WTC11 (cell line): ENCODE measurements at regions not wholly inside any gene's neighbourhood (a gene's known extent, or its start where the extent isn't known, plus 50 kb on each side); places are given as distances from the start of the nearest gene placed in this dataset.

ENCODE experiments used
- ATAC-seq: fragments of 200-7000 bp; cut with Tn5 transposase; 2 replicates; pipeline ENCODE4 v1.10.0; 2021; ENCODE audit warnings: mild to moderate bottlenecking, moderate library complexity
- CTCF ChIA-PET: fragments of 300-600 bp; sonication (Branson Sonifier 250); formaldehyde crosslinking; loops from one replicate; lab custom pipeline; 2021; ENCODE audit warnings: antibody characterized with exemption; lab: Charles Lee
- POLR2A ChIA-PET: fragments of 350-600 bp; sonication (Branson Sonifier 250); formaldehyde crosslinking; loops from one replicate; lab custom pipeline; 2021; ENCODE audit warnings: antibody characterized with exemption; lab: Charles Lee
- DNase-seq: peaks from one replicate; pipeline ENCODE4 v3.0.0; 2021; ENCODE audit warnings: low spot score
- H3K27ac Mint-ChIP-seq: 2 replicates; pipeline ENCODE4 v1.8.0; 2021; ENCODE audit warnings: mixed read lengths
- H3K27me3 Mint-ChIP-seq: 2 replicates; pipeline ENCODE4 v1.8.0; 2021; ENCODE audit warnings: low read depth, mild to moderate bottlenecking, moderate library complexity, mixed read lengths
- H3K36me3 Mint-ChIP-seq: 2 replicates; pipeline ENCODE4 v1.8.0; 2021; ENCODE audit warnings: mixed read lengths
- H3K4me1 Mint-ChIP-seq: 2 replicates; pipeline ENCODE4 v1.8.0; 2022; ENCODE audit warnings: mixed read lengths
- H3K4me3 Mint-ChIP-seq: 2 replicates; pipeline ENCODE4 v1.8.0; 2021; ENCODE audit warnings: mild to moderate bottlenecking, moderate library complexity, mixed read lengths
- H3K9me3 Mint-ChIP-seq: 2 replicates; pipeline ENCODE4 v1.8.0; 2021; ENCODE audit warnings: mixed read lengths
- ARID4B ChIP-seq: sonication (generic); formaldehyde crosslinking; IDR thresholded peaks from 2 replicates; pipeline ENCODE4 v1.8.0; 2023; ENCODE audit warnings: missing genetic modification reagents, mild to moderate bottlenecking, borderline replicate concordance
- EMX1 ChIP-seq: fragments of 250-450 bp; sonication (Bioruptor Pico); IDR thresholded peaks from 2 replicates; pipeline ENCODE4 v1.8.0; 2021; ENCODE audit warnings: mild to moderate bottlenecking
- ESRRA ChIP-seq: sonication (generic); formaldehyde crosslinking; IDR thresholded peaks from 2 replicates; pipeline ENCODE4 v1.8.1; 2022; ENCODE audit warnings: mild to moderate bottlenecking, missing genetic modification reagents, borderline replicate concordance
- FOXK1 ChIP-seq: sonication (generic); formaldehyde crosslinking; IDR thresholded peaks from 2 replicates; pipeline ENCODE4 v1.8.0; 2022; ENCODE audit warnings: mild to moderate bottlenecking, moderate library complexity, missing genetic modification reagents
- FOXP1 ChIP-seq: sonication (generic); formaldehyde crosslinking; IDR thresholded peaks from 2 replicates; pipeline ENCODE4 v1.8.0; 2022; ENCODE audit warnings: missing genetic modification reagents, mild to moderate bottlenecking, moderate library complexity, borderline replicate concordance
- GABPB1 ChIP-seq: sonication (generic); formaldehyde crosslinking; IDR thresholded peaks from 2 replicates; pipeline ENCODE4 v1.8.1; 2023; ENCODE audit warnings: mild to moderate bottlenecking, missing genetic modification reagents
- GRHL2 ChIP-seq: fragments of 250-450 bp; sonication (Bioruptor Pico); IDR thresholded peaks from 2 replicates; pipeline ENCODE4 v1.8.0; 2022; ENCODE audit warnings: mild to moderate bottlenecking, moderate library complexity; ENCODE audit not compliant: insufficient replicate concordance, severe bottlenecking
- IRF2 ChIP-seq: sonication (generic); formaldehyde crosslinking; IDR thresholded peaks from 2 replicates; pipeline ENCODE4 v1.8.0; 2022; ENCODE audit warnings: low read depth, missing genetic modification reagents, borderline replicate concordance
- JUN ChIP-seq: sonication (generic); formaldehyde crosslinking; IDR thresholded peaks from 2 replicates; pipeline ENCODE4 v1.8.0; 2023; ENCODE audit warnings: mild to moderate bottlenecking, missing genetic modification reagents
- NFYB ChIP-seq: sonication (generic); formaldehyde crosslinking; conservative IDR thresholded peaks from 2 replicates; pipeline ENCODE4 v1.8.0; 2022; ENCODE audit warnings: low read depth, missing genetic modification reagents
- RELA ChIP-seq: sonication (generic); formaldehyde crosslinking; IDR thresholded peaks from 2 replicates; pipeline ENCODE4 v1.8.1; 2022; ENCODE audit warnings: missing genetic modification reagents, mild to moderate bottlenecking, borderline replicate concordance
- SMAD4 ChIP-seq: sonication (generic); formaldehyde crosslinking; IDR thresholded peaks from 2 replicates; pipeline ENCODE4 v1.8.0; 2022; ENCODE audit warnings: mild to moderate bottlenecking, missing genetic modification reagents
- TCF7 ChIP-seq: sonication (generic); formaldehyde crosslinking; IDR thresholded peaks from 2 replicates; pipeline ENCODE4 v1.8.0; 2022; ENCODE audit warnings: mild to moderate bottlenecking, low read depth, missing genetic modification reagents, moderate library complexity
- TEAD1 ChIP-seq: sonication (generic); formaldehyde crosslinking; IDR thresholded peaks from 2 replicates; pipeline ENCODE4 v1.8.0; 2022; ENCODE audit warnings: mild to moderate bottlenecking, missing genetic modification reagents
- TEAD4 ChIP-seq: sonication (generic); formaldehyde crosslinking; IDR thresholded peaks from 2 replicates; pipeline ENCODE4 v1.8.0; 2022; ENCODE audit warnings: mild to moderate bottlenecking, missing genetic modification reagents
- TP53 ChIP-seq: sonication (generic); formaldehyde crosslinking; IDR thresholded peaks from 2 replicates; pipeline ENCODE4 v1.8.1; 2023; ENCODE audit warnings: mild to moderate bottlenecking, missing genetic modification reagents
- USF1 ChIP-seq: sonication (generic); formaldehyde crosslinking; IDR thresholded peaks from 2 replicates; pipeline ENCODE4 v1.8.0; 2022; ENCODE audit warnings: mild to moderate bottlenecking, missing genetic modification reagents
- ZNF219 ChIP-seq: sonication (generic); formaldehyde crosslinking; IDR thresholded peaks from 2 replicates; pipeline ENCODE4 v1.8.0; 2023; ENCODE audit warnings: missing genetic modification reagents, mild to moderate bottlenecking, borderline replicate concordance
- ZNF396 ChIP-seq: fragments of 250-450 bp; sonication (Bioruptor Pico); IDR thresholded peaks from 2 replicates; pipeline ENCODE4 v1.8.0; 2021; ENCODE audit warnings: mild to moderate bottlenecking, moderate library complexity, borderline replicate concordance
- TF ChIP-seq, protein P1 (sequence below): sonication (generic); formaldehyde crosslinking; IDR thresholded peaks from 2 replicates; pipeline ENCODE4 v1.8.0; 2022; ENCODE audit warnings: missing genetic modification reagents
- TF ChIP-seq, protein P2 (sequence below): sonication (generic); formaldehyde crosslinking; IDR thresholded peaks from 2 replicates; pipeline ENCODE4 v1.8.0; 2022; ENCODE audit warnings: mild to moderate bottlenecking, missing genetic modification reagents
- TF ChIP-seq, protein P3 (sequence below): sonication (generic); formaldehyde crosslinking; IDR thresholded peaks from 2 replicates; pipeline ENCODE4 v1.8.0; 2022; ENCODE audit warnings: mild to moderate bottlenecking, missing genetic modification reagents
- TF ChIP-seq, protein P4 (sequence below): sonication (generic); formaldehyde crosslinking; IDR thresholded peaks from 2 replicates; pipeline ENCODE4 v1.8.0; 2022; ENCODE audit warnings: mild to moderate bottlenecking, missing genetic modification reagents

DNA sequence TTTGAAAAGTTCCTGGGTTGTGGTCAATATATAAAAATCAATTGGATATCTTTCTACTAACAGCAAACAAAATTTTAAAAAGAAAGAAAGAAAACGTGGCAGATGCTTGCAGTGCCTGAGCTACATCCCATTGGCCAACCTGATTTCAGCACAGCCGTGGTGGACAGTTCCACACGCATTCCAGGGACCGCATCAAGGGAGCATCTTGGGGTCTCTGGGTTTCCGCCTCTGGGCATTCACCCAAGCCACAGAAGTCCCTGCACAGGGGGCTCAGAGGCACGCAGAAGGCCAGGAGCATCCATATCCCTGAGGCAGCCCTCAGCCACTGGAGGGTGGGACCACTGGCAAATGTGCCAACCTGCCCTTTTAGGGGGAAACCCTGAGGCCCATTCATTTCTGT is 254.5 kb upstream of the RNF32 start:
- no peak overlapping the region for H3K4me3 Mint-ChIP-seq
- 0 out of 2 replicates have a peak, but pooled peaks have one; percentile 45 for TF ChIP-seq ARID4B
- TF ChIP-seq TCF7 (CRISPR knock-in tag): 0 out of 2 replicates have a peak, but pooled peaks have one; percentile 61
- TF ChIP-seq, protein P1, sequence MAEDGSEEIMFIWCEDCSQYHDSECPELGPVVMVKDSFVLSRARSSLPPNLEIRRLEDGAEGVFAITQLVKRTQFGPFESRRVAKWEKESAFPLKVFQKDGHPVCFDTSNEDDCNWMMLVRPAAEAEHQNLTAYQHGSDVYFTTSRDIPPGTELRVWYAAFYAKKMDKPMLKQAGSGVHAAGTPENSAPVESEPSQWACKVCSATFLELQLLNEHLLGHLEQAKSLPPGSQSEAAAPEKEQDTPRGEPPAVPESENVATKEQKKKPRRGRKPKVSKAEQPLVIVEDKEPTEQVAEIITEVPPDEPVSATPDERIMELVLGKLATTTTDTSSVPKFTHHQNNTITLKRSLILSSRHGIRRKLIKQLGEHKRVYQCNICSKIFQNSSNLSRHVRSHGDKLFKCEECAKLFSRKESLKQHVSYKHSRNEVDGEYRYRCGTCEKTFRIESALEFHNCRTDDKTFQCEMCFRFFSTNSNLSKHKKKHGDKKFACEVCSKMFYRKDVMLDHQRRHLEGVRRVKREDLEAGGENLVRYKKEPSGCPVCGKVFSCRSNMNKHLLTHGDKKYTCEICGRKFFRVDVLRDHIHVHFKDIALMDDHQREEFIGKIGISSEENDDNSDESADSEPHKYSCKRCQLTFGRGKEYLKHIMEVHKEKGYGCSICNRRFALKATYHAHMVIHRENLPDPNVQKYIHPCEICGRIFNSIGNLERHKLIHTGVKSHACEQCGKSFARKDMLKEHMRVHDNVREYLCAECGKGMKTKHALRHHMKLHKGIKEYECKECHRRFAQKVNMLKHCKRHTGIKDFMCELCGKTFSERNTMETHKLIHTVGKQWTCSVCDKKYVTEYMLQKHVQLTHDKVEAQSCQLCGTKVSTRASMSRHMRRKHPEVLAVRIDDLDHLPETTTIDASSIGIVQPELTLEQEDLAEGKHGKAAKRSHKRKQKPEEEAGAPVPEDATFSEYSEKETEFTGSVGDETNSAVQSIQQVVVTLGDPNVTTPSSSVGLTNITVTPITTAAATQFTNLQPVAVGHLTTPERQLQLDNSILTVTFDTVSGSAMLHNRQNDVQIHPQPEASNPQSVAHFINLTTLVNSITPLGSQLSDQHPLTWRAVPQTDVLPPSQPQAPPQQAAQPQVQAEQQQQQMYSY (CRISPR knock-in tag): no peak
- no peak for TF ChIP-seq RELA
- peak; percentile 55; the same call in 1 of the 2 replicates for TF ChIP-seq FOXK1 (CRISPR knock-in tag)
- TF ChIP-seq, protein P2, sequence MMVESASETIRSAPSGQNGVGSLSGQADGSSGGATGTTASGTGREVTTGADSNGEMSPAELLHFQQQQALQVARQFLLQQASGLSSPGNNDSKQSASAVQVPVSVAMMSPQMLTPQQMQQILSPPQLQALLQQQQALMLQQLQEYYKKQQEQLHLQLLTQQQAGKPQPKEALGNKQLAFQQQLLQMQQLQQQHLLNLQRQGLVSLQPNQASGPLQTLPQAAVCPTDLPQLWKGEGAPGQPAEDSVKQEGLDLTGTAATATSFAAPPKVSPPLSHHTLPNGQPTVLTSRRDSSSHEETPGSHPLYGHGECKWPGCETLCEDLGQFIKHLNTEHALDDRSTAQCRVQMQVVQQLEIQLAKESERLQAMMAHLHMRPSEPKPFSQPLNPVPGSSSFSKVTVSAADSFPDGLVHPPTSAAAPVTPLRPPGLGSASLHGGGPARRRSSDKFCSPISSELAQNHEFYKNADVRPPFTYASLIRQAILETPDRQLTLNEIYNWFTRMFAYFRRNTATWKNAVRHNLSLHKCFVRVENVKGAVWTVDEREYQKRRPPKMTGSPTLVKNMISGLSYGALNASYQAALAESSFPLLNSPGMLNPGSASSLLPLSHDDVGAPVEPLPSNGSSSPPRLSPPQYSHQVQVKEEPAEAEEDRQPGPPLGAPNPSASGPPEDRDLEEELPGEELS (CRISPR knock-in tag): peak; percentile 60; the same call in 1 of the 2 replicates
- peak; percentile 98 for TF ChIP-seq TEAD4 (CRISPR knock-in tag)
- TF ChIP-seq, protein P3, sequence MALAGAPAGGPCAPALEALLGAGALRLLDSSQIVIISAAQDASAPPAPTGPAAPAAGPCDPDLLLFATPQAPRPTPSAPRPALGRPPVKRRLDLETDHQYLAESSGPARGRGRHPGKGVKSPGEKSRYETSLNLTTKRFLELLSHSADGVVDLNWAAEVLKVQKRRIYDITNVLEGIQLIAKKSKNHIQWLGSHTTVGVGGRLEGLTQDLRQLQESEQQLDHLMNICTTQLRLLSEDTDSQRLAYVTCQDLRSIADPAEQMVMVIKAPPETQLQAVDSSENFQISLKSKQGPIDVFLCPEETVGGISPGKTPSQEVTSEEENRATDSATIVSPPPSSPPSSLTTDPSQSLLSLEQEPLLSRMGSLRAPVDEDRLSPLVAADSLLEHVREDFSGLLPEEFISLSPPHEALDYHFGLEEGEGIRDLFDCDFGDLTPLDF (CRISPR knock-in tag): 0 out of 2 replicates have a peak, but pooled peaks have one; percentile 39
- 0 out of 2 replicates have a peak, but pooled peaks have one; percentile 49 for TF ChIP-seq TP53
- no peak for TF ChIP-seq IRF2
- TF ChIP-seq ZNF219 (CRISPR knock-in tag): peak; percentile 62; the same call in 1 of the 2 replicates
- no peak for TF ChIP-seq NFYB (CRISPR knock-in tag)
- 0 out of 2 replicates have a peak, but pooled peaks have one; percentile 33 for TF ChIP-seq ESRRA (CRISPR knock-in tag)
- TF ChIP-seq GRHL2 (CRISPR knock-in tag): no peak
- TF ChIP-seq SMAD4 (CRISPR knock-in tag): peak; percentile 80; the same call in 1 of the 2 replicates
- peak; percentile 34; the same call in 1 of the 2 replicates for TF ChIP-seq USF1 (CRISPR knock-in tag)
- TF ChIP-seq TEAD1: peak; percentile 95
- peak; percentile 84 for TF ChIP-seq JUN
- no peak for TF ChIP-seq ZNF396 (CRISPR knock-in tag)
- TF ChIP-seq, protein P4, sequence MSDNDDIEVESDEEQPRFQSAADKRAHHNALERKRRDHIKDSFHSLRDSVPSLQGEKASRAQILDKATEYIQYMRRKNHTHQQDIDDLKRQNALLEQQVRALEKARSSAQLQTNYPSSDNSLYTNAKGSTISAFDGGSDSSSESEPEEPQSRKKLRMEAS: peak; percentile 19; the same call in 1 of the 2 replicates
- TF ChIP-seq GABPB1: no peak
- no peak for TF ChIP-seq EMX1 (CRISPR knock-in tag)
- 0 out of 2 replicates have a peak, but pooled peaks have one; percentile 39 for TF ChIP-seq FOXP1 (CRISPR knock-in tag)
- ChIA-PET CTCF (interaction anchor here (1.0 kb wide), 1 partner anchor 87 kb away, joined by 3 read pairs; no protein-coding TSS in a partner anchor), POLR2A (no interaction called here)
- peaks cover 39% of the 10 kb centered on the region for H3K9me3 Mint-ChIP-seq
- peaks cover 8% of the 10 kb centered on the region for H3K4me1 Mint-ChIP-seq
- ATAC-seq (peak; percentile 71), DNase-seq (peak; percentile 44)
- peaks cover 7% of the 10 kb centered on the region for H3K27me3 Mint-ChIP-seq
- H3K36me3 Mint-ChIP-seq: peaks cover 17% of the 10 kb centered on the region
- H3K27ac Mint-ChIP-seq: no peak overlapping the region
